ENCODE measurements at regions not wholly inside any gene's neighbourhood (a gene's known extent, or its start where the extent isn't known, plus 50 kb on each side); places are given as distances from the start of the nearest gene placed in this dataset.
"Not testable (repeated sequence)": the region's sequence is repeated elsewhere in the genome, so short reads cannot be mapped to it uniquely, and the experiment has no call there.

- Histone ChIP-seq H3K4me1 (no peaks in the 10 kb centered on the region), H3K9me3 (no peaks in the 10 kb centered on the region), H3K4me3 (no peak overlapping the region), H3K27me3 (no peaks in the 10 kb centered on the region), H3K36me3 (no peaks in the 10 kb centered on the region), H3K27ac (no peak overlapping the region)
- ATAC-seq (no peak), DNase-seq (no peak)
- intact Hi-C loops (cut with DNase I) = no loop called here
- no peak for TF ChIP-seq CTCF (IDR thresholded peaks at IDR 0.05)
Observed at GRCh38 chr10:8407501-8408021, 353.1 kb downstream of the GATA3 start.

- ATAC-seq = no peak
- no peaks in the 10 kb centered on the region for H3K36me3 ChIP-seq
- no peaks in the 10 kb centered on the region for H3K27me3 ChIP-seq
- no peak for TF ChIP-seq CTCF (IDR thresholded peaks at IDR 0.05)
- intact Hi-C loops (cut with DNase I) = no loop called here
- H3K4me3 ChIP-seq = no peak overlapping the region
- no peak for DNase-seq
- no peak overlapping the region for H3K27ac ChIP-seq
- H3K9me3 ChIP-seq = no peaks in the 10 kb centered on the region
- H3K4me1 ChIP-seq = no peaks in the 10 kb centered on the region
Observed at GRCh38 chr10:8410506-8410905, 356.0 kb downstream of the GATA3 start.

- no peaks in the 10 kb centered on the region for H3K36me3 ChIP-seq
- no peak for TF ChIP-seq CTCF (IDR thresholded peaks at IDR 0.05)
- no peak overlapping the region for H3K27ac ChIP-seq
- ATAC-seq = no peak
- H3K9me3 ChIP-seq = no peaks in the 10 kb centered on the region
- intact Hi-C loops (cut with DNase I) = no loop called here
- H3K4me1 ChIP-seq = no peaks in the 10 kb centered on the region
- DNase-seq = no peak
- no peaks in the 10 kb centered on the region for H3K27me3 ChIP-seq
- H3K4me3 ChIP-seq = no peak overlapping the region
Observed at GRCh38 chr10:8412541-8412940, 358.1 kb downstream of the GATA3 start.

- H3K4me1 ChIP-seq; H3K9me3 ChIP-seq; H3K4me3 ChIP-seq; DNase-seq; H3K36me3 ChIP-seq; H3K27ac ChIP-seq; intact Hi-C loops (cut with DNase I); H3K27me3 ChIP-seq; ATAC-seq: not testable (repeated sequence)
Observed at GRCh38 chr10:8415029-8415428, 360.5 kb downstream of the GATA3 start.

- no peak overlapping the region for H3K4me3 ChIP-seq
- H3K36me3 ChIP-seq = no peaks in the 10 kb centered on the region
- no peaks in the 10 kb centered on the region for H3K4me1 ChIP-seq
- no peak for TF ChIP-seq CTCF (IDR thresholded peaks at IDR 0.05)
- no peaks in the 10 kb centered on the region for H3K27me3 ChIP-seq
- no peaks in the 10 kb centered on the region for H3K9me3 ChIP-seq
- ATAC-seq (no peak), DNase-seq (no peak)
- intact Hi-C loops (cut with DNase I) = no loop called here
- H3K27ac ChIP-seq = no peak overlapping the region
Observed at GRCh38 chr10:8416192-8416701, 361.8 kb downstream of the GATA3 start.

- Histone ChIP-seq H3K27me3 (no peaks in the 10 kb centered on the region), H3K36me3 (no peaks in the 10 kb centered on the region), H3K27ac (no peak overlapping the region), H3K4me3 (no peak overlapping the region), H3K4me1 (no peaks in the 10 kb centered on the region), H3K9me3 (no peaks in the 10 kb centered on the region)
- no peak for TF ChIP-seq CTCF (IDR thresholded peaks at IDR 0.05)
- no peak for DNase-seq
- ATAC-seq = no peak
- intact Hi-C loops (cut with DNase I) = no loop called here
Observed at GRCh38 chr10:8416760-8417159, 362.3 kb downstream of the GATA3 start.
